ENCODE measurements at regions not wholly inside any gene's neighbourhood (a gene's known extent, or its start where the extent isn't known, plus 50 kb on each side); places are given as distances from the start of the nearest gene placed in this dataset.

DNA sequence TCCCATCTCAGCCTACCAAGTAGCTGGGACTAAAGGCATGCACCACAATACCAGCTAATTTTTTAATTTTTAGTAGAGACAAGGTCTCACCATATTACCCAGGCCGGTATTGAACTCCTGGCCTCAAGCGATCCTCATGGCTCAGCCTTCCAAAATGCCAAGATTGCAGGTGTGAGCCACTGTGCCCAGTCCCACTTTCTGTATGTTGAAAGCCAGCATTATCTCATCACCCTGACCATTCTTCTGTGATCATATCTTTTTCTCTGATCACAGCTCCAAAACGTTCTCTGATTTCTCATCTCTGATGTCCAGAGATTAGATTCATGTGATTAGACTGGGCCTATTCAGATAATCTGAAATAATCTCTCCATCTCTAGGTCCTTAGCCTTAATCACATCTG is 337.7 kb downstream of the TPBG start:
- no peaks in the 10 kb centered on the region for H3K36me3 Mint-ChIP-seq (ENCODE audit: low read depth)
- no peak for ATAC-seq
- DNase-seq, result no peak
- H3K4me3 Mint-ChIP-seq, result no peak overlapping the region
- no peak overlapping the region for H3K27ac Mint-ChIP-seq
- no peaks in the 10 kb centered on the region for H3K9me3 Mint-ChIP-seq
- no peaks in the 10 kb centered on the region for H3K27me3 Mint-ChIP-seq
- no peaks in the 10 kb centered on the region for H3K4me1 Mint-ChIP-seq

DNA sequence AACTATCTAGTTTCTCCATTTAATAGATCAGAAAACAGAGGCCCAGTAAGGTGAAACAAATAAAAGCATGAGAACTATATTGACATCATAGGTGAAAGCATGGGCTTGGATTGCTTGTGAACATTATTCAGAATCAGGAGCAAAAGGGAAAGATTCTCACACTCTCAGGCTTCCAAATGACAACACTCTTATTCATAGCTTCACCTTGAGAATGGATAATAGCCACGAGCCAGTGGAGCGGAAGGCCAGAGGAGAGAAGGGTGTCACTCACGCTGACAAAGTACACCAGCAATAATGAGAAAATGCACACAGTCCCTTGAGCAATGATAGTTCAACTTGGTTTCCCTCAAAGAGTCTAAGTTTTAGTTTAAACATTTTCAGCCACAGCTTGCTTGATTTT is 339.0 kb downstream of the TPBG start:
- Mint-ChIP-seq H3K27ac (no peak overlapping the region), H3K4me3 (no peak overlapping the region), H3K27me3 (no peaks in the 10 kb centered on the region), H3K9me3 (peaks cover 3% of the 10 kb centered on the region), H3K4me1 (no peaks in the 10 kb centered on the region), H3K36me3 (ENCODE audit: low read depth) (no peaks in the 10 kb centered on the region)
- DNase-seq (no peak), ATAC-seq (no peak)

DNA sequence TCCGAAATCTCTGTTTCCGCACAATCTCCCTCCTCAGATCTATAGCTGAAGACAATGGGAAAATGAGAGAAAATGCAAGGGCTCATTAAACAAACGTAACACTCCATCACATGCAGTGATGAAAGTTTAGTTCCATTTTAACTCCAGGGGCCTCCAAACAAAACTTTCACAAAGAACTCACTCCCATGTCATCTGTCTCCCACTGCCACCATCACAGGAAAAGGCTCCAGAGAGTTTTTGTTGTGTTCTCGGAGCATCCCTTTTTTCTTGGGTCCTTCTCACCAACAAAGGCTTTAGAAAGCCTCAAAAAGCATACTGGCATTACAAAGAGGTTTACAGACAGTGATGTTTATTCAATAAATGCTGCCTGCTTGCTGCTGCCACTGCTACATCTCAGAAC is 339.6 kb downstream of the TPBG start:
- Mint-ChIP-seq H3K4me3 (no peak overlapping the region), H3K9me3 (peaks cover 3% of the 10 kb centered on the region), H3K4me1 (no peaks in the 10 kb centered on the region), H3K36me3 (ENCODE audit: low read depth) (no peaks in the 10 kb centered on the region), H3K27me3 (no peaks in the 10 kb centered on the region), H3K27ac (no peak overlapping the region)
- ATAC-seq, result no peak
- no peak for DNase-seq

DNA sequence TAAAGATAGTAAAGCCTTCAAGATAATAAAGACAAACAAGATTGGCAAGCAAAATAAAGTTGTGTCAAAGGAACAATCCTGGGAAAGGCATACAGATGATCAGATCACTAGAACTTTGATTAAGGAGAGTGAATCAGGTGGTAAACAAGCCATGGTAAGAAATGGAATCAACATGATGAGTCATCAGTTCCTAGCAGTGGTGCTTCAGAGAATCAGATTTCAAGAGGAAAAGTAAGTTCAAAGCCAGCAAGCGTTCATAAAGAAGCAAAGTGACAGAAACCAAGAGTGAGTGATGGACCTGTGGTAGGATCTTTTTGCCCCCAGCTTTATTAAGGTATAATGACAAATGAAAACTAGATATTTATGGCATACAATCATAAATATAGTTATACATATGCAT is 340.4 kb downstream of the TPBG start:
- no peak overlapping the region for H3K27ac Mint-ChIP-seq

DNA sequence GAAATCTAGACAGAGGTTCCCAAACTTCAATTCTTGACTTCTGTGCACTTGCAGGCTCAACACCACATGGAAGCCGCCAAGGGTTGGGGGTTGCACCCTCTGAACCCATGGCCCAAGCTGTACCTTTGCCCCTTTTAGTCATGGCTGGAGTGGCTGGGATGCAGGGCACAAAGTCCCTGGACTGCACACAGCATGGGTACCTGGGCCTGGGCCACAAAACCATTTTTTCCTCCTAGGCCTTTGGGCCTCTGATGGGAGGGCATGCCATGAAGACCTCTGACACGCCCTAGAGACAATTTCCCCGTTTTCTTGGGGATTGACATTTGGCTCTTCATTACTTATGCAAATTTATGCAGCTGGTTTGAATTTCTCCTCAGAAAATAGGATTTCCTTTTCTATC is 342.0 kb downstream of the TPBG start:
- Mint-ChIP-seq H3K4me1 (no peaks in the 10 kb centered on the region), H3K27me3 (peaks cover 2% of the 10 kb centered on the region), H3K36me3 (ENCODE audit: low read depth) (no peaks in the 10 kb centered on the region), H3K4me3 (no peak overlapping the region), H3K27ac (no peak overlapping the region), H3K9me3 (peaks cover 3% of the 10 kb centered on the region)
- no peak for DNase-seq
- ATAC-seq, result no peak

More for the DNA sequence above, 340.4 kb downstream of the TPBG start:
- no peaks in the 10 kb centered on the region for H3K36me3 Mint-ChIP-seq (ENCODE audit: low read depth)
- no peak overlapping the region for H3K4me3 Mint-ChIP-seq
- no peak for ATAC-seq
- no peak for DNase-seq
- H3K4me1 Mint-ChIP-seq, result no peaks in the 10 kb centered on the region
- no peaks in the 10 kb centered on the region for H3K27me3 Mint-ChIP-seq
- peaks cover 3% of the 10 kb centered on the region for H3K9me3 Mint-ChIP-seq

DNA sequence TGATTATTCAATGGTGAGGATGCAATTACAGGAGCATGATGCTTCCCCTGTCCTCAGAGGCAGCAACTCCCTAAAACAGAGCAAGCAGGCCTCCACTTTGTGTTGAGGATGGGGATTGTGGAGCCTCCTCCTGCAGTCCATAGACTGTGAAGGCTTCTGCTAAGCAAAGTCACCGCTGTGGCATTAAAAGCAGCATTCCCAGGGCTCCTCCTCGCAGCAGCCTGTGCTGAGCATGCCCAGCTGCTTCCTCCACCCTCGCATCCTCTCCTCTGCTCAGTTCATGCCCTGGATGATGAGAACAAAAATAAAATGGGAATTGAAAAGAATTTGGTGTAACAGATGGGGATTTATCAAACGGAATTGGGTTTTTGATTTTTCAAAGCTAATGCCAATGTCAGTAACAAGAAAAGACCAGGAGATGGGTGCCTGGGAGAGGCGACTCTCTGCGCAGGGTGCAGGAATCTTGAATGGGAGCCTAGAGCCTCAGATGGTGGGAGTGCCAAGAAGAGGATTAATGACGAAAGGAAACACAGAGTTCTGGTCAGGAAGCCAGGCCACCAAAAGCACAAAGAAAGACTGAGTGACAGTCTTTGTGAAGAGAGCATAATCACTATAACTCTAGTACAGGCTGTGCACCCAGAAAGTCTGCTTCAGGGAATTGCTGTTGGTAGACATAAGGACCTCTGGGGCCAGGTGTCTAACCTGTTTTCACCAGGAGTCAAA is 347.6 kb downstream of the TPBG start:
- H3K4me1 Mint-ChIP-seq, result no peaks in the 10 kb centered on the region

DNA sequence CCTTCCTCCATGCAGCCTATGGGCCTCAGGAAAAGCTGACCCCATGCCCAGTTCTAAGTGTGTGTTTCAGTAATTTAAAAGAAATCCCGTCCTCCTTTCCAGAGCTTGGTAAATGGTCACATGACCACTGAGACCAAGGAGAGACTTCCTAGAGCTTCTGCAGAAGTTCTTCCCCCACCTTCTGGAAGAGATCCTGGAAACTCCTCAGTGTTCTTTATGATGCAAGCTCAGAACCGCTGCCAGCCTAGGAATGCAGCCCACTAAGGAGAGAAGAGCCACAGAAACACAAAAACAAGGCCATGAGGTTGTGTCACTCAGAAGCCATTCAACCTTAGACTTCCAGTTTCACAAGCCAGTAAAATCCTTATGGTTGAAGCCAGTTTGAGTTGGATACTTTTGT is 348.4 kb downstream of the TPBG start:
- Mint-ChIP-seq H3K4me1 (no peaks in the 10 kb centered on the region), H3K36me3 (ENCODE audit: low read depth) (no peaks in the 10 kb centered on the region), H3K27me3 (peaks cover 10% of the 10 kb centered on the region), H3K9me3 (peaks cover 19% of the 10 kb centered on the region), H3K4me3 (no peak overlapping the region), H3K27ac (no peak overlapping the region)
- ATAC-seq (no peak), DNase-seq (no peak)

More for the DNA sequence above, 347.6 kb downstream of the TPBG start:
- DNase-seq (no peak), ATAC-seq (no peak)
- H3K4me3 Mint-ChIP-seq, result no peak overlapping the region
- peaks cover 16% of the 10 kb centered on the region for H3K9me3 Mint-ChIP-seq
- no peaks in the 10 kb centered on the region for H3K36me3 Mint-ChIP-seq (ENCODE audit: low read depth)
- H3K27ac Mint-ChIP-seq, result no peak overlapping the region
- peaks cover 10% of the 10 kb centered on the region for H3K27me3 Mint-ChIP-seq

DNA sequence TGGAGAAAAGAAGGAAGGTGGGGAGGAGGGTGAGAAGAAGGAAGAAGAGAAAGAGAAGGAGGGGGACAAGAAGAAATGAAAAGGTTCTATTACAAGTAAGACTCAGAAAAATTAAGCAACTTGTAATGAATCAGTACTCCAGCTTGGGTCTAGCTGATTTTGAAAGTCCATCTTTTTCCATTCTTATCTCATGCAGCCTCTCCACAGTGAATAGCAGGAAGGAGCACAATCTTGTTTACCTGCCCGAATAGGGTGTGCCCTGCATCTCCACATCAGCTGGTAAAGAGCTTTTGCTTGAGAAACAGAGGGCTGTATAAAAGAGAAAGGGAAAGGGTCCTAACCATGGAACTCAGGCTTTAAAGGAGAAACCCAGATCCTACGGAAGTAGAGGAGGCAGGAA is 348.8 kb downstream of the TPBG start:
- peaks cover 10% of the 10 kb centered on the region for H3K27me3 Mint-ChIP-seq
- ATAC-seq (no peak), DNase-seq (no peak)
- peaks cover 18% of the 10 kb centered on the region for H3K9me3 Mint-ChIP-seq
- no peaks in the 10 kb centered on the region for H3K36me3 Mint-ChIP-seq (ENCODE audit: low read depth)
- no peak overlapping the region for H3K27ac Mint-ChIP-seq
- H3K4me1 Mint-ChIP-seq, result no peaks in the 10 kb centered on the region
- H3K4me3 Mint-ChIP-seq, result no peak overlapping the region

DNA sequence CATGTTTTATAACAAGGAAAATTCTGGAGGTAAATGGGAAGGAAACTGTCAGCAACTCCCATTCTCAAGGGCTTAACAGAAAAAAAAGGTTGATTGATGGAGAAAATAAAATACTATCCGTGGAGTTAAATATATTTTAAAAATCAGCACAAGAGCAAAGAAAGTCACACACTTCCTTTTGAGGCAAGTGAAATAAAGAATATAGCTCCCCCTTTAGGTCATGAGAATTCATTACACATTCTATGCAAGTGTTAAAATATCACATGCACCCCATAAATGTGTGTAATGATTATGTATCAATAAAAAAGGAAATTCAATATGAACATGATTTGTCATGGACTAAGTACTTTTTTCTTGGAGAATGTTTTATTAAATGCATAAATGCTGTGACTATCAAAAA is 349.2 kb downstream of the TPBG start:
- ATAC-seq (no peak), DNase-seq (no peak)
- Mint-ChIP-seq H3K36me3 (ENCODE audit: low read depth) (no peaks in the 10 kb centered on the region), H3K4me3 (no peak overlapping the region), H3K9me3 (peaks cover 18% of the 10 kb centered on the region), H3K27ac (no peak overlapping the region), H3K4me1 (no peaks in the 10 kb centered on the region), H3K27me3 (peaks cover 10% of the 10 kb centered on the region)

DNA sequence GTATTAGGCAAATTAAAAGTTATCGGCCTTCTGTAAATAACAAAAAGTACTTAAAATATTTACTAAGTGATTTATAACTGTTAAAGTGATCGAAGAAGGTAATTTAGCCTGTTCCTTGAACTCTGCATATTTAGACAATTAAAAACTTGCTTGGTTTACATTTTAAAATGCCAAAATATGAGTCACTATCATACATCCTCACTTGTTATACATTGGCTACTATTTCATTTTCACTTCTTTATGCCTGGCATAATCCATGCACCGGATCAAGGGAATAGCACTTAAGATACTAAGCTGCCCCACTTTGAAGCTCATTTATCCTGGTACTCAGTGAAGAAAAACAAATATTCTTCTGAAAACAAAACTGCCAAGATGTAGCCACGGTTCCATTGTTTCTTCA is 344.6 kb downstream of the UBE3D start:
- DNase-seq (no peak), ATAC-seq (no peak)
- Mint-ChIP-seq H3K9me3 (peaks cover 16% of the 10 kb centered on the region), H3K36me3 (ENCODE audit: low read depth) (no peaks in the 10 kb centered on the region), H3K27ac (no peak overlapping the region), H3K27me3 (no peaks in the 10 kb centered on the region), H3K4me3 (no peak overlapping the region), H3K4me1 (no peaks in the 10 kb centered on the region)

DNA sequence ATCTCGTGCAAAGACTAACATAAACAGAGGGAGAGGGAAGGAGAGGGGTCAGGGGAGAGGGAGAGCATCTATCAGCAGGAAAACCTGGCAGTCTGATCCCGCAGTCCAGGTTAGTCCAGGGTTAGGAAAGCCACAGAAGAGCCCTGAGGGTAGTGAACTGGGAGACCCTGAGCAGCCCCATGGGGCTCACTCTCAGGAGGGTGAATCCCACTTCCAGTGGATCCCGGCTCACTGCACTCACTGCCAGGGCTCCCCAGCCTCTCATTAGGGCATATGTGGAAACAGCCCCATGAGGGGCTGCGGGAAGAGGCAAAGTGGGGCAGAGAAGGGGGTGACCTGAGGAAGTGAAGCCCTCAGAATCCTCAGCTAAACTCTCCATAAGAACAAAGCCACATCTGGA is 329.9 kb downstream of the UBE3D start:
- no peaks in the 10 kb centered on the region for H3K36me3 Mint-ChIP-seq (ENCODE audit: low read depth)
- ATAC-seq, result no peak
- H3K27ac Mint-ChIP-seq, result no peak overlapping the region
- peaks cover 4% of the 10 kb centered on the region for H3K9me3 Mint-ChIP-seq
- H3K4me3 Mint-ChIP-seq, result no peak overlapping the region
- no peaks in the 10 kb centered on the region for H3K4me1 Mint-ChIP-seq
- DNase-seq, result no peak
- H3K27me3 Mint-ChIP-seq, result peaks cover 5% of the 10 kb centered on the region

DNA sequence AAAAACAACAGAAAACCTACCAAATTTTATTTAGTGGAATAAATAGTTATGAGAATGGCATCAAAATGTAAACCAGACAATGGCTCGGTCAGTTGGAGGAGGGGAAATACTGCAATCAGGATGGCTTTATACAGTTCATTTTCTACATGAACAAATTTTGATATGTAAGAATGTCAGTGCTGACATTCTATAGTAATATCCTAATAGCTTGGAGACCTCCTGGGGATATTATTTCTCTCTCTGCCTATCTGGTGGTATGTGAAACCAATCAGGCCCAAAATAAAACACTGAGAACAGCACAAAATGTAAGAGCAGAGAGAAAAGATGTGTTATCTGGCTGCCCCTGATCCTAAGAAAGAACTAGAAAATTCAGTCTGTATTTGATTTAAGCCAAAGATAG is 327.7 kb downstream of the UBE3D start:
- H3K36me3 Mint-ChIP-seq (ENCODE audit: low read depth), result no peaks in the 10 kb centered on the region
- H3K4me1 Mint-ChIP-seq, result no peaks in the 10 kb centered on the region
- DNase-seq (no peak), ATAC-seq (no peak)
- H3K4me3 Mint-ChIP-seq, result no peak overlapping the region
- peaks cover 5% of the 10 kb centered on the region for H3K27me3 Mint-ChIP-seq
- peaks cover 4% of the 10 kb centered on the region for H3K9me3 Mint-ChIP-seq
- H3K27ac Mint-ChIP-seq, result no peak overlapping the region

DNA sequence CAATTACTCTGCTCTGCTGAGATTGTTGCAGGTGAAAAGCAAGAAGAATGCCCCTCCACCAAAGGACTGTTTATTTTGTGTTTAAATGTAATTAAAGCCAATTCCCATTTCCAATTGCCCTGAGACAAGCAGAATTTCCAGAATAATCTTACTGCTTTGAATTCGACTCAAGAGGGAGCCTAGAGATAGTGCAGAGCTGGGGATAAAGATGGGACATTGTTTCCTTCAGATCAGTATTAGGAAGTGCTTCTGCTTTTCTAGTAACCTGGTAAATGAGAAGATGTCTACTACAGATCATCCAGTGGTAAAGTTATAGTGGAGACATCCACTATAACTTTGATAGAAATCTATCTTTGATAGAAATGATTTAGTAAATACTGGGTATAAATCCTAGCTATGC is 326.9 kb downstream of the UBE3D start:
- no peak overlapping the region for H3K4me3 Mint-ChIP-seq
- H3K27me3 Mint-ChIP-seq, result peaks cover 5% of the 10 kb centered on the region
- DNase-seq (no peak), ATAC-seq (no peak)
- no peak overlapping the region for H3K27ac Mint-ChIP-seq
- H3K36me3 Mint-ChIP-seq (ENCODE audit: low read depth), result no peaks in the 10 kb centered on the region
- H3K9me3 Mint-ChIP-seq, result peaks cover 4% of the 10 kb centered on the region
- no peaks in the 10 kb centered on the region for H3K4me1 Mint-ChIP-seq

DNA sequence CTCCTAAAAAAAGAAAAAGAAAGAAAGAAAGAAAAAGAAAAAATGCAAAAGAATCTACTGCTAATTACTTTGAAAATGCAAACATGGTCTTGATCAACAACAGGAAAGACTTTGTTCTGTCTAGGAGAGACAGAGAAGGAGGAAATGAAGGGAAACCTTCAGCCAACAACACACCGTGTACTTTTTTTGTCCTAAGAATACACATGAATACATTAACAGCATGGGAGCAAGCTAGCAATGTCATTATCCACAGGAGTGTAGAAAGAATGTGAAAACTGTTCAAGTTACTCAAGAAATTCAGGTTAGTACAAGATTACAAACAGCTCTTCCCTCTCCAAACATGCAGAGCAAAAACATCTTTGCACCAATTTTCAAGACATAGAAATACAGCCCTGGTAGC is 326.3 kb downstream of the UBE3D start:
- Mint-ChIP-seq H3K9me3 (no peaks in the 10 kb centered on the region), H3K27me3 (peaks cover 5% of the 10 kb centered on the region), H3K4me1 (no peaks in the 10 kb centered on the region), H3K36me3 (ENCODE audit: low read depth) (no peaks in the 10 kb centered on the region), H3K4me3 (no peak overlapping the region), H3K27ac (no peak overlapping the region)
- DNase-seq (no peak), ATAC-seq (no peak)

DNA sequence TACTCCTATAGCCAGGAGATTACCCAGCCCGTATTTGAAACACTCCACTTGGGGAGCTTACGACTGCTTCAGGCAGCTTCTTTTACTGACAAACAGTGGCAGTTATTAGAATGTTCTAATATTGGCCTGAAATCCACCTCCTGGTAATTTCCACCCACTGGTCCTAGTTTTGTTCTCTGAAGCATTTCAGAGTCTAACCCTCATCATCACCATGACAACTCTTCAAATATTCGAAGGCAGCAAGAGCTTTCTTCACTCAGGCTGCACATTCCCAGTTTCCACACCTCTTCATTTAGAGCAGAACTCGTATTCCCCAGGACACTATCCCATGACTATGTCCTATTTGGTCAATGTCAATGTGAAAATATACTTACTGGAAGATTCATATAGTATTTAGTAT is 325.6 kb downstream of the UBE3D start:
- Mint-ChIP-seq H3K4me1 (no peaks in the 10 kb centered on the region), H3K36me3 (ENCODE audit: low read depth) (no peaks in the 10 kb centered on the region), H3K4me3 (no peak overlapping the region), H3K27ac (no peak overlapping the region), H3K9me3 (no peaks in the 10 kb centered on the region), H3K27me3 (peaks cover 3% of the 10 kb centered on the region)
- DNase-seq, result no peak
- no peak for ATAC-seq

Data from activated naive CD8-positive, alpha-beta T cell treated with anti-CD3 and anti-CD28 coated beads, Interleukin-2, amount 50 U/mL, for 24 hours (primary cell).